ENCODE measurements at regions not wholly inside any gene's neighbourhood (a gene's known extent, or its start where the extent isn't known, plus 50 kb on each side); places are given as distances from the start of the nearest gene placed in this dataset.

DNA sequence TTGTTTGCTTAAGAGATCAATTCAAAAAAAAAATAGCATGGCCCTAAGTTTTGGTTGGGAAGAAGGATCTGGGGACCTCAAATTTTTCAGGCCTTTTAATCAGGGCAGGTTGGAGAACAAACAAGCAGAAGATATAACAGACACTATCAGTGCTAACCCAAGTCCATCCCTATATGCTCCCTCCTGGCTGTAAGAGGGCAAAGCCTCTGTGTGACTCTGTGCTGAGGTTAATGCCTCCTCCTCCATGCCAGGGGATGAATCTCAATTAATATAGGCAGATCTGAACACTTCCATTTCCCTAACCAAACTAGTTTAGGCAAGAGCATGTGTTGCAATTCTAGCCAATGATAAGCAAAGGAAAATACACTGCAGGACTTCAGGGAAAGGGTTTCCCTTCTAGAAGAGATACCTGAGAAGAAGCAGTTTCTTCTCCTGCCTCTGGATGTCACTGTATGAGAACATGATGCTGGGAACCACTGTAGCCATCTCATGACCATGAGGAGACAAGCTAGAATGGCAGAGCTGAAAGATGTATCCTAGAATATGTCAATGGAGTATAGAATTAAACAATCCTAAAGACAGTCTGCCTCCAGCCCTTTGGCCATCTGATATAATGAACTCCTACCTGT, 76.0 kb downstream of the CHD9NB start:
- Mint-ChIP-seq H3K27me3 (peaks cover 36% of the 10 kb centered on the region), H3K9me3 (ENCODE audit: low read depth) (peaks cover 2% of the 10 kb centered on the region), H3K4me1 (no peaks in the 10 kb centered on the region), H3K36me3 (ENCODE audit: low read depth) (no peaks in the 10 kb centered on the region), H3K4me3 (no peak overlapping the region), H3K27ac (no peak overlapping the region)
- intact Hi-C loops (cut with DNase I, micrococcal nuclease) = no loop called here
- DNase-seq (no peak), ATAC-seq (no peak)
- CTCF ChIA-PET = no interaction called here
- POLR2A ChIA-PET = no interaction called here

DNA sequence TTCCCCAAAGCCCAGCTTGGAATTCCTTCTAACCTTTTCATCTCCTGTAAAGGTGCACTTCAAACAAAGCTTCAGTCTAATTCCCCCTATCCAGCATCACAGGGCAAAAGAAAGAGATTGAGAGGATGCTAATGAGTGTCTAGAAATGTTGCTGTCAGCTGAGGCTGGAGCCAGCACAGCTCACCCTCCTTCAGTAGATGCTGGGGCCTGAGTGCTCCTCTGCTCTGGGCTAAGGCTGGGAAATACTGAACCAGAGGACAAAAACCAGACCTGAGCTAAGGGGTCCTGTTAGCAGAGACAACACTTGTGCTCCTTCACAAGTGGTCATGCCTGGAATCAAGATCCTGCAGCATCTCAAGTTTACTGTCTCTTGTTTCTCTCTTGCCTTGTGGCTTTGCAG, 85.0 kb downstream of the CHD9NB start:
- Mint-ChIP-seq H3K4me1 (no peaks in the 10 kb centered on the region), H3K36me3 (ENCODE audit: low read depth) (no peaks in the 10 kb centered on the region), H3K27ac (no peak overlapping the region), H3K4me3 (no peak overlapping the region), H3K27me3 (peaks cover 6% of the 10 kb centered on the region), H3K9me3 (ENCODE audit: low read depth) (no peaks in the 10 kb centered on the region)
- DNase-seq (no peak), ATAC-seq (no peak)
- ChIA-PET CTCF (interaction anchor here (0.6 kb wide), 1 partner anchor 612 kb away, joined by 3 read pairs; no protein-coding TSS in a partner anchor), POLR2A (no interaction called here)
- intact Hi-C loops (cut with DNase I, micrococcal nuclease) = no loop called here

DNA sequence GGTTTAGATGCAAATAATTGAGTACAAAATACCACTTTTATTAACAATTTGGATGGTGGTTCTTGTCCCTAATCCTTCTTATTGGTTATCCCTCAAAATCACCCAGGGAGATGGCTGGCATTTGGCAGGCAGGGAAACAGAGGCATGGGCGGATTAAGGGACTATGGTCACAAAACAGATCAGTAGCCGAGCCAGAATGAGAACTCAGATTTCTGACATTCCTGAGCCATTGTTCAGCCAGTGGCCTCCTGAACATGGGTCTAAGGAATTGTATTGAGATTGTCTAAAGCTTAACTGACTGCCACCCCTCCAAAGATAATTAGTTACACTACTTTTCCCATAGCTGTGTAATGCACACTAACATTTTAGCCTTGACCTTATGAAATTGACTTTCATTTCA, 88.4 kb downstream of the CHD9NB start:
- no peaks in the 10 kb centered on the region for H3K9me3 Mint-ChIP-seq (ENCODE audit: low read depth)
- DNase-seq (no peak), ATAC-seq (no peak)
- intact Hi-C loops (cut with DNase I, micrococcal nuclease) = no loop called here
- H3K27ac Mint-ChIP-seq = no peak overlapping the region
- no peaks in the 10 kb centered on the region for H3K36me3 Mint-ChIP-seq (ENCODE audit: low read depth)
- no peaks in the 10 kb centered on the region for H3K4me1 Mint-ChIP-seq
- ChIA-PET POLR2A (no interaction called here), CTCF (interaction anchor here (0.6 kb wide), 1 partner anchor 26 kb away, joined by 3 read pairs; no protein-coding TSS in a partner anchor)
- no peak overlapping the region for H3K4me3 Mint-ChIP-seq
- peaks cover 2% of the 10 kb centered on the region for H3K27me3 Mint-ChIP-seq

DNA sequence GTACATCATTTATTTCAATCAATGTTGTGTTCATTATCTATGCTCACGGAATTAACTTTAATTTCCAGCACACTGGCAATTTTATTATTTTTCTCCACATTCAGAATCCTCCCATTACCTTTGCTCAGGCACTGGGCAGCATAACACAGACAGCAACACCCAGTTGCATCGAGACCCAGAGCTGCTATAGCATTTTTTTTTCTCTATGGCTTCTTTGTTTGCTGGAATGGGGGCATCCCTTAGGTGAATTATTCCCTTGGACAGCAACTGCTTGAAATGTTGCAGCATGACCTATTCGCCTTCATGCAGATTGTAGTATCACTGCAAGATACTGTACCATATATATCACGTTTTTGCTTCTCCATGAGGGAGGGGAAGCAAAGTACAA, 88.8 kb downstream of the CHD9NB start:
- no peaks in the 10 kb centered on the region for H3K36me3 Mint-ChIP-seq (ENCODE audit: low read depth)
- ATAC-seq = no peak
- no peak overlapping the region for H3K27ac Mint-ChIP-seq
- H3K4me3 Mint-ChIP-seq = no peak overlapping the region
- ChIA-PET POLR2A (no interaction called here), CTCF (no interaction called here)
- H3K27me3 Mint-ChIP-seq = peaks cover 2% of the 10 kb centered on the region
- no peak for DNase-seq
- no peaks in the 10 kb centered on the region for H3K9me3 Mint-ChIP-seq (ENCODE audit: low read depth)
- intact Hi-C loops (cut with DNase I, micrococcal nuclease) = no loop called here
- H3K4me1 Mint-ChIP-seq = no peaks in the 10 kb centered on the region

DNA sequence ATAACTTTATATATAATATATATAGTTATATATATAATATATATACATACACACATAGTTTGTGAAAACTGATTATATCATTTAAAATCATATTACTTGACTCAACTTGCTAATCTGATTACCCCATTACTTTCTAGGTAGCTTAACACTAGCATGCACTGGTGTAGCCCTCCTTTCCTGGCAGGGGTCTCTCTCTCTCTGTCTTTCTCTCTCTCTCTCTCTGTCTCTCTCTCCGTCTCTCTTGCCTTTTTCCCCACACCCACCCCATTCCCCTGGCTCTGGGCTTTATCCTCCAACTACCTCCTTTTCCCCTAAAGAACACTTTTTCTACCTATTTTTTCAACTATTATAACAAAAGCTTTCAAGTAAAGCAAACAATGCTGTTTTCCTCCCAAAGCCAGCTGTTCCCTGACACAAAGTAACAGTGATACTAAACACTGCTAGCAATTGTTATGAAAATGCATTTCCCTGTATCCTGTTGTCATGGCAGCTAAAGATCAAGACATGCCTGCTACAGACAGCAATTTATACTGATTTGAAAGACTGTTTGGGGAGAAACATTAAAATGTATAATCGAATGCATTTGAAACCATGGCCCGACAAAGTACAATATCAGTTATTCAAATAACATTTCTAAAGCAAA, 89.4 kb downstream of the CHD9NB start:
- no peak for ATAC-seq
- Mint-ChIP-seq H3K36me3 (ENCODE audit: low read depth) (no peaks in the 10 kb centered on the region), H3K27me3 (peaks cover 2% of the 10 kb centered on the region), H3K4me1 (no peaks in the 10 kb centered on the region), H3K4me3 (no peak overlapping the region), H3K27ac (no peak overlapping the region), H3K9me3 (ENCODE audit: low read depth) (no peaks in the 10 kb centered on the region)
- DNase-seq = no peak
- ChIA-PET POLR2A (no interaction called here), CTCF (no interaction called here)
- intact Hi-C loops (cut with DNase I, micrococcal nuclease) = no loop called here

DNA sequence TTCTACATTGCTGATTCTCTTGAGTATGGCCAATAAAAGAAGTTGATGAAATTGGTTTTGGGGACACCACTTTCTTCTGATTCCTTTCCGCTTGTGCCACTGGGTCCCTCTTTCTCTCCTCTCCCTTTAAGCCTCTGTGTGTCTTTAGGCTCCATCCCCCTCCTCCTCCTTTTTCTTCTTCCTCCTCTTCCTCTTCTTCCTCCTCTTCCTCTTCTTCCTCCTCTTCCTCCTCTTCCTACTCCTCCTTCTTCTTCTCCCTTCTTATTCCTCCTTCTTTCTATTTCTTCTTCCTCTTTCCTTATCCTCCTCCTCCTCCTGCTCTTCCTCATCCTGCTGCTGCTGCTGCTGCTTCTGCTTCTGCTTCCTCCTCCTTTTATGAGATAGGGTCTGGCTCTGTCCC, 93.7 kb downstream of the CHD9NB start:
- DNase-seq (no peak), ATAC-seq (no peak)
- no peaks in the 10 kb centered on the region for H3K4me1 Mint-ChIP-seq
- ChIA-PET POLR2A (no interaction called here), CTCF (no interaction called here)
- no peak overlapping the region for H3K27ac Mint-ChIP-seq
- no peaks in the 10 kb centered on the region for H3K27me3 Mint-ChIP-seq
- H3K36me3 Mint-ChIP-seq (ENCODE audit: low read depth) = no peaks in the 10 kb centered on the region
- H3K9me3 Mint-ChIP-seq (ENCODE audit: low read depth) = no peaks in the 10 kb centered on the region
- intact Hi-C loops (cut with DNase I, micrococcal nuclease) = no loop called here
- no peak overlapping the region for H3K4me3 Mint-ChIP-seq

DNA sequence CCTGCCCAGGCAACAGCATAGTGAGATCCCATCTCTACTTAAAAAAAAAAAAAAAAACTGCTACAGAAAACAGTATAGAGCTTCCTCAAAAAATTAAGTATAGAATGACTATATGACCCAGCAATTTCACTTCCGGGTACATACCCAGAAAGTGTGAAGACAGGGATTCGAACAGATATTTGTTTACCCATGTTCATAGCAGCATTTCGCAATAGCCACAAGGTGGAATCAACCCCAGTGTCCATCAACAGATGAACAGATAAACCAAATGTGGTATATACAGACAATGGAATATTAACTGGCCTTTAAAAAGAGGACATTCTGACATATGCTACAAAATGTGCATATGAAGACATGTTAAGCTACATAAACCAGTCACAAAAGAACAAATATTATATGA, 95.5 kb downstream of the CHD9NB start:
- ATAC-seq (no peak), DNase-seq (no peak)
- Mint-ChIP-seq H3K36me3 (ENCODE audit: low read depth) (no peaks in the 10 kb centered on the region), H3K27me3 (peaks cover 5% of the 10 kb centered on the region), H3K9me3 (ENCODE audit: low read depth) (no peaks in the 10 kb centered on the region), H3K27ac (no peak overlapping the region), H3K4me1 (no peaks in the 10 kb centered on the region), H3K4me3 (no peak overlapping the region)
- POLR2A ChIA-PET = no interaction called here
- intact Hi-C loops (cut with DNase I, micrococcal nuclease) = no loop called here
- CTCF ChIA-PET = no interaction called here

DNA sequence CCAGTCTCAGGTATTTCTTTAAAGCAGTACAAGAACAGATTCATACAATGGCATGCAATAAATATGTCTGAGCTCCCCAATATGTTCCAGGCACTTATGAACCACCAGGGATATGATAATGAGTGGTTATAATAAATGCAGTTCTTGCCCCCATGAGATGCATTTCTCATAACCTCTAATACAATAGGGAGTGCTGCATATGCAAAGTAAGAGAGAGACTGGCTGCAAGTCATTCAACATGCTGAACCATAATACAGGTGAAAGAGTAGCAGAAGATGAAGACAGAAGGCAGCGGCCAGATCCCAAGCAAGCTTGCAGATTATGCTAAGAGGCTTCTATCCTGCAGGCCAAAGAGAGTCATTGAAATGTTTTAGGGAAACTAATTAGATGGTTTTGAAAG, 96.7 kb downstream of the CHD9NB start:
- no peaks in the 10 kb centered on the region for H3K9me3 Mint-ChIP-seq (ENCODE audit: low read depth)

DNA sequence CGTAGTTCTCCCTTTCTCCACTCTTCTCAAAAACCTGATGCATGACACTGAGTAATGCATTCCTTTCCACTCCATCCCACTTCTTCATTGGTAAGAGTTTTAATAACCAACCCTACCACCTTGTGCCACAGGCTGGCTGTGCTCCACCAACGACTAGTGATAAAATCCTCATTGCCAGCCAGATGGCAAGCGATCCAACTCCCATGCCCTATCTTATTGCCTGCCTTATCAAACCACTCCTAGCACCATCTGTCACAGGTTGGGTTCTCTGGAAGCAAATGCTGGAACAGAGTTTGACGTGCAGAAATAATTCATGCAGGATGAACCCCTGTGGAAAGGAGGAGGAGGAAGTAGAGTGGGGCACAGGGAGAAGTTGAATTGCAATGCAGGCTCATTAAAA, 99.5 kb downstream of the CHD9NB start:
- Mint-ChIP-seq H3K36me3 (ENCODE audit: low read depth) (no peaks in the 10 kb centered on the region), H3K27ac (no peak overlapping the region), H3K4me1 (no peaks in the 10 kb centered on the region), H3K9me3 (ENCODE audit: low read depth) (no peaks in the 10 kb centered on the region), H3K4me3 (no peak overlapping the region), H3K27me3 (peaks cover 10% of the 10 kb centered on the region)
- POLR2A ChIA-PET = no interaction called here
- intact Hi-C loops (cut with DNase I, micrococcal nuclease) = no loop called here
- no peak for DNase-seq
- ATAC-seq = no peak
- CTCF ChIA-PET = no interaction called here

More for the DNA sequence above, 96.7 kb downstream of the CHD9NB start:
- POLR2A ChIA-PET = no interaction called here
- no peak for ATAC-seq
- no peaks in the 10 kb centered on the region for H3K4me1 Mint-ChIP-seq
- CTCF ChIA-PET = no interaction called here
- no peak overlapping the region for H3K4me3 Mint-ChIP-seq
- DNase-seq = no peak
- intact Hi-C loops (cut with DNase I, micrococcal nuclease) = no loop called here
- peaks cover 5% of the 10 kb centered on the region for H3K27me3 Mint-ChIP-seq
- H3K36me3 Mint-ChIP-seq (ENCODE audit: low read depth) = no peaks in the 10 kb centered on the region
- H3K27ac Mint-ChIP-seq = no peak overlapping the region

DNA sequence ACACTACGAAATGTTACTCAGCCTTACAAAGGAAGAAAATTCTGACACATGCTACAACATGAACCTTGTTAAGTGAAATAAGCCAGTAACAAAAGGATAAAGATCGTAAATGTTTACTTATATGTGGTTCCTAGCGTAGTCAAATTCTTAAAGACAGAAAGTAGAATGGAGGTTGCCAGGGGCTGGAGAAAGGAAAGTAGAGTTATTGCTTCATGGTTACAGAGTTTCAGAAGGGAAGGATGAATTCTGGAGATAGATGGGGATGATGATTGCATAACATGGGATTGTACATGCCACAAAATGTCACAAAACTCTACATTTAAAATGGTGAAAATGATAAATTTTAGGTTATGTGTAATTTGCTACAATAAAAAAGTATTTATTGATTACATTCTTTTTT, 103.8 kb downstream of the CHD9NB start:
- H3K36me3 Mint-ChIP-seq (ENCODE audit: low read depth) = no peaks in the 10 kb centered on the region
- intact Hi-C loops (cut with DNase I, micrococcal nuclease) = no loop called here
- CTCF ChIA-PET = no interaction called here
- ATAC-seq (no peak), DNase-seq (no peak)
- H3K27ac Mint-ChIP-seq = no peak overlapping the region
- POLR2A ChIA-PET = no interaction called here
- H3K9me3 Mint-ChIP-seq (ENCODE audit: low read depth) = peaks cover 1% of the 10 kb centered on the region
- H3K4me1 Mint-ChIP-seq = no peaks in the 10 kb centered on the region
- no peak overlapping the region for H3K4me3 Mint-ChIP-seq
- peaks cover 10% of the 10 kb centered on the region for H3K27me3 Mint-ChIP-seq

DNA sequence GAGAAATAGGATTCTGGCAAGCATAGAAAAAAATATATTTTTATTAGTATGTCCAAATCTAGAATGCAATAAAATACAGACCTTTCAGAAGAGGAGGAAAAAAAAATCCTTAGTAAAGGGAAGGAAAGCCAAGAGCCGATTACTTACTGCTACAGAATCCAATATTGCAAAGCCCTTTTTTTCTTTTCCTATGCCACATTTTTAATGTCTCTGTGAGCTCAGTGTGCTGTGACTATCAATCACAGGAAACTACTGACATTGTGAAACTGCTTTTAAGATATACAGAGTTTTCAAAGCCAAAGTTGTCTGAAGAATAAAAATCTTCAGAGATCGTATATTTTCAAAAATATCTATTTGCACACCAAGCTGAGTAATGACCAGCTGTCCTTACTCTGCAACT, 120.4 kb downstream of the CHD9NB start:
- Mint-ChIP-seq H3K27ac (no peak overlapping the region), H3K36me3 (ENCODE audit: low read depth) (no peaks in the 10 kb centered on the region), H3K4me3 (no peak overlapping the region), H3K9me3 (ENCODE audit: low read depth) (peaks cover 2% of the 10 kb centered on the region), H3K27me3 (peaks cover 1% of the 10 kb centered on the region), H3K4me1 (no peaks in the 10 kb centered on the region)
- ChIA-PET POLR2A (no interaction called here), CTCF (no interaction called here)
- DNase-seq (no peak), ATAC-seq (no peak)
- intact Hi-C loops (cut with DNase I, micrococcal nuclease) = no loop called here

DNA sequence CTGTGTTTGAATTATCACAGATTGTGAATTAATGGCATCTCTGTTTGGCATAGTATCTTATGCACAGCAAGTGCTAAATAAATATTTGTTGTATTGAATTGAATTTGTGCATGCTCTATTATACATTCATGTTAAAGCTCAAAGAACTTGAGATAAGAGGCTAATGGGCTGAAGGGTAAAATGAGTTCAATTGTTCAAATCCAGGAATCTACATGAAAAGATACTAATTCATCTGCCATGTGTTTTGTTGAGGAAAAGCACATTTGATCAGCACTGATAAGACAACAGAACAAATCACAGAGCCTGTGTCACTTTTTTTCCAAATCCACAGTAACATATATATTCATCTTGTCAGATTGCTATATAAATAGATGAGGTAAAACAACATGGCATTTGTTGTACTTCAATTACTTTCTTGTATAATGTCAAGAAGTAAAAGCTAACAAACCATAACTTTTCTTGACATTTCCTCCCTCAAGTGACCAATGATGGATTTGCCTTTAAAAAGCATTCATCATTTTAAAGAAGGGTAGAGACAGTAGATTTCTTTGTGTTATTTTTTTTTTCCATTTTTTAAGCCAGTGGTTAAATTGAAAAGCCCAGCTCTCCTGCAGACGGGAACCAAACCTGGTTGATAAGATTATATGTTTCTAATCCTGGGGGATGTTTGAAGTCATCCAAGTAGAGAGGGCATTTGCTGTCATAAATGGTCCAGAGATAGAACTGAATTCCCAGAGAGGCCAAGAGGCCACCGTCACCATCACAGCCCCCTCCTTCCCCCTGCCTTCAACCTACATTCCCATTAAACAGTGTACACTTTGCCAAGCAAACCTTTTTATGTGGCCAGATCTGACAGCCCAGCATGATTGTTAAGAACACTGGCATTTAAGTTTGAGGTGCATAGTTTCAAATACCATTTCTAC, 123.0 kb downstream of the CHD9NB start:
- intact Hi-C loops (cut with DNase I, micrococcal nuclease) = no loop called here
- Mint-ChIP-seq H3K27me3 (peaks cover 3% of the 10 kb centered on the region), H3K9me3 (ENCODE audit: low read depth) (peaks cover 4% of the 10 kb centered on the region), H3K4me3 (no peak overlapping the region), H3K27ac (no peak overlapping the region), H3K36me3 (ENCODE audit: low read depth) (no peaks in the 10 kb centered on the region), H3K4me1 (peaks cover 2% of the 10 kb centered on the region)
- ChIA-PET CTCF (no interaction called here), POLR2A (no interaction called here)
- no peak for ATAC-seq
- no peak for DNase-seq

Data from activated CD4-positive, alpha-beta T cell treated with anti-CD3 and anti-CD28 coated beads for 36 hours (primary cell).